Activated CD4-positive, CD25-positive, alpha-beta regulatory T cell treated with anti-CD3 and anti-CD28 coated beads, Interleukin-2, amount 50 U/mL, for 16 hours (primary cell): ENCODE measurements at regions not wholly inside any gene's neighbourhood (a gene's known extent, or its start where the extent isn't known, plus 50 kb on each side); places are given as distances from the start of the nearest gene placed in this dataset.

ENCODE experiments used
- DNase-seq: peaks from one replicate; pipeline ENCODE4 v3.0.0-alpha.2; 2020; ENCODE audit warnings: low read depth, low spot score

GRCh38 chr3:104612218-104612617 lies 754.5 kb upstream of the ALCAM start:
- DNase-seq = no peak

GRCh38 chr3:104614564-104614963 lies 752.1 kb upstream of the ALCAM start:
- DNase-seq = no peak

GRCh38 chr3:104628185-104628789 lies 738.4 kb upstream of the ALCAM start:
- DNase-seq = no peak

- no peak for DNase-seq
Observed at GRCh38 chr3:104629038-104629437, 737.7 kb upstream of the ALCAM start.

GRCh38 chr3:104631254-104631653 lies 735.5 kb upstream of the ALCAM start:
- DNase-seq = no peak

- no peak for DNase-seq
Observed at GRCh38 chr3:104632521-104632920, 734.2 kb upstream of the ALCAM start.

- no peak for DNase-seq
Observed at GRCh38 chr3:104632947-104633346, 733.8 kb upstream of the ALCAM start.

- no peak for DNase-seq
Observed at GRCh38 chr3:104635872-104636580, 730.7 kb upstream of the ALCAM start.

- DNase-seq = no peak
Observed at GRCh38 chr3:104642827-104643226, 723.9 kb upstream of the ALCAM start.

- DNase-seq = no peak
Observed at GRCh38 chr3:104646196-104646595, 720.5 kb upstream of the ALCAM start.

GRCh38 chr3:104648823-104649222 lies 717.9 kb upstream of the ALCAM start:
- no peak for DNase-seq

GRCh38 chr3:104669083-104669482 lies 697.6 kb upstream of the ALCAM start:
- no peak for DNase-seq

GRCh38 chr3:104672331-104672730 lies 694.4 kb upstream of the ALCAM start:
- DNase-seq = no peak

GRCh38 chr3:104673981-104674380 lies 692.7 kb upstream of the ALCAM start:
- DNase-seq = no peak

- no peak for DNase-seq
Observed at GRCh38 chr3:104676241-104676640, 690.5 kb upstream of the ALCAM start.

GRCh38 chr3:104677932-104678331 lies 688.8 kb upstream of the ALCAM start:
- DNase-seq = no peak

GRCh38 chr3:104685492-104685891 lies 681.2 kb upstream of the ALCAM start:
- no peak for DNase-seq

GRCh38 chr3:104687362-104687761 lies 679.3 kb upstream of the ALCAM start:
- no peak for DNase-seq

GRCh38 chr3:104696470-104696869 lies 670.2 kb upstream of the ALCAM start:
- DNase-seq = no peak

- DNase-seq = no peak
Observed at GRCh38 chr3:104711406-104711805, 655.3 kb upstream of the ALCAM start.

GRCh38 chr3:104715972-104716371 lies 650.7 kb upstream of the ALCAM start:
- DNase-seq = no peak

- no peak for DNase-seq
Observed at GRCh38 chr3:104717828-104718196, 648.9 kb upstream of the ALCAM start.

GRCh38 chr3:104723000-104723399 lies 643.7 kb upstream of the ALCAM start:
- no peak for DNase-seq

GRCh38 chr3:104731074-104731473 lies 635.6 kb upstream of the ALCAM start:
- no peak for DNase-seq
